ENCODE measurements at regions not wholly inside any gene's neighbourhood (a gene's known extent, or its start where the extent isn't known, plus 50 kb on each side); places are given as distances from the start of the nearest gene placed in this dataset.
A peak's percentile ranks its signal among the peaks of the same experiment; 100 is the strongest.

DNA sequence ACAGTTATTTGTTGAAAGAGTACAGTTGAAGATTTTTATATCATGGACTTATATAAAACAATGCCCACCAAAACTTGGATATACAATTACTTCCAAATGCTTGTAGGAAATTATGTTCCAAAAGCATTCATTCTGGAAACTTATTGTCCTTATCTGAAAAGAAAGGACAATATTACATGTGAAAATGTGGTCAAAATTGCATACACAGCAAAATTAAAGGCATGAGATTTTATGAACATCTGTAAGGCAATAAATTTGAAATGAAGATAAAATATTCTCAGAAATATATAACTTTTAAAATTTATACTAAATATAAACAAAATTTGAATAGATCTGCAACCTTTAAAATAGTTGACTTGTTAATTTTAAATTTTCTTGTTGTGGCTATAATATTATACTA, 1173.8 kb downstream of the NLGN4X start:
- no peak for DNase-seq
- no peak overlapping the region for H3K9ac ChIP-seq (ENCODE audit: extremely low read depth, low read length, poor library complexity, severe bottlenecking)
- peaks cover 13% of the 10 kb centered on the region for H3K9me3 Mint-ChIP-seq
- no peaks in the 10 kb centered on the region for H3K27me3 ChIP-seq (ENCODE audit: control insufficient read depth, insufficient read depth, low read length, poor library complexity, severe bottlenecking)
- no peak overlapping the region for H3K27ac Mint-ChIP-seq
- H3K4me1 ChIP-seq (ENCODE audit: control insufficient read depth, insufficient read depth, low read length): no peaks in the 10 kb centered on the region
- H3K4me3 Mint-ChIP-seq: no peak overlapping the region
- H3K36me3 Mint-ChIP-seq (ENCODE audit: low read depth): peaks cover 2% of the 10 kb centered on the region
- H3K4me3 ChIP-seq (ENCODE audit: low read length): no peak overlapping the region
- H3K4me1 Mint-ChIP-seq: no peaks in the 10 kb centered on the region
- H3K27ac ChIP-seq (ENCODE audit: low read depth, low read length): no peak overlapping the region
- no peaks in the 10 kb centered on the region for H3K27me3 Mint-ChIP-seq (ENCODE audit: insufficient read depth)
- no peaks in the 10 kb centered on the region for H3K36me3 ChIP-seq (ENCODE audit: control insufficient read depth, insufficient read depth, low read length)
- TF ChIP-seq, protein P1, sequence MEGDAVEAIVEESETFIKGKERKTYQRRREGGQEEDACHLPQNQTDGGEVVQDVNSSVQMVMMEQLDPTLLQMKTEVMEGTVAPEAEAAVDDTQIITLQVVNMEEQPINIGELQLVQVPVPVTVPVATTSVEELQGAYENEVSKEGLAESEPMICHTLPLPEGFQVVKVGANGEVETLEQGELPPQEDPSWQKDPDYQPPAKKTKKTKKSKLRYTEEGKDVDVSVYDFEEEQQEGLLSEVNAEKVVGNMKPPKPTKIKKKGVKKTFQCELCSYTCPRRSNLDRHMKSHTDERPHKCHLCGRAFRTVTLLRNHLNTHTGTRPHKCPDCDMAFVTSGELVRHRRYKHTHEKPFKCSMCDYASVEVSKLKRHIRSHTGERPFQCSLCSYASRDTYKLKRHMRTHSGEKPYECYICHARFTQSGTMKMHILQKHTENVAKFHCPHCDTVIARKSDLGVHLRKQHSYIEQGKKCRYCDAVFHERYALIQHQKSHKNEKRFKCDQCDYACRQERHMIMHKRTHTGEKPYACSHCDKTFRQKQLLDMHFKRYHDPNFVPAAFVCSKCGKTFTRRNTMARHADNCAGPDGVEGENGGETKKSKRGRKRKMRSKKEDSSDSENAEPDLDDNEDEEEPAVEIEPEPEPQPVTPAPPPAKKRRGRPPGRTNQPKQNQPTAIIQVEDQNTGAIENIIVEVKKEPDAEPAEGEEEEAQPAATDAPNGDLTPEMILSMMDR (conservative IDR thresholded peaks at IDR 0.05): no peak
- peaks cover 5% of the 10 kb centered on the region for H3K9me3 ChIP-seq (ENCODE audit: control insufficient read depth, low read length)

DNA sequence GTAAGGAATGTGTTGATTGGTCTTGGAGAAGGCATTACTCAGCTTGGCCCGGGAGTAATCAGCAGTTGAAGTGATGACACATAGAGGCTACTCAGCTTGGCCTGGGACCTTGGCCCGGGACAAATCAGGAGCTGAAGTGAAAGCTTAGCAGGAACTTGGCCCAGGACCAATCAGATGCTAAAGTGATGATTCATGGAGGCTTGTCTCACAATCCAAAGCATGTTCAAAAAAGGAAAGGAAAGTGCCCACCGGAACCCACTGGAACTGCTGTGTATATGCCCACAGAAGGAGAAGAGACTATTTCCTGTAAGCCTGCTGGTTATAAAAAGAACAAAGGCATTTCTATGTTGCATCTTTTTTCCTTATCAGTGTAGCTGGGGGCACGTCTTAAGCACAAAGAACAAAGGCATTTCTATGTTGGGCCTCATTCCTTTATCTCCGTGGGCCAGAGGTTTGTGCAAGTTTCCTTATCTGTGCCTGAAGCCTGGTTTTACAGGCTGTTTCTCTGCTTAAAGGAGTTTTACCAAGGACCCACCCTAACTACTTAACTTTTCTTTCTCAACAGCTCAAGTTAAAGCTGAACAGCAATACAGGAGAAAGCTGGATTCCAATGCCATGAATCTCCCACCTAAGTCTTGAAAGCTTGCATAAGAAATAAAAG, 1176.7 kb downstream of the NLGN4X start:
- TF ChIP-seq, protein P1 (conservative IDR thresholded peaks at IDR 0.05): no peak

DNA sequence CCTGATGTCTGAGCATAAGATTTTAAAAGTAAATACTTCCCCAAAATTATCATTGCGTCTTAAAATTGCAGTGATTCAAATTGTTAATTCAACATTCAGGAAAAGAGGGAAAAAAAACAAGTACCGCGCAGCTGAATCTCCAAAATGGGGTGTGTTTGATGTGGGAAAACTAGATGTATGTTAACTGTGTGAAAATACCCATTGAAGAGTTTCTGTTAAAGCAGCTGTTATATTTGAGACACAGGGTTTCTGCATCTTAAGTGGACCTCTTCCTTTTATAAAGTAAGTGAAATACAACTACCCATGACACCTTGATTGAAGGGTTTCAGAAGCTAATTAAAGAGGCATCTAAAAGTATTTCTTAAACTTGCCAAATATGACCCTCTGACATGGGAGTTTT, 1186.1 kb downstream of the NLGN4X start:
- 94% methylated on average over 3 of the region's 3 CpGs; no CpG with 5 or more reads in 1 of the 2 experiments for WGBS, 2 experiments (ENCODE audit: insufficient coverage in 1 of 2, insufficient read length in 1 of 2)

More for the DNA sequence above, 1176.7 kb downstream of the NLGN4X start:
- Mint-ChIP-seq H3K4me3 (no peak overlapping the region), H3K4me1 (no peaks in the 10 kb centered on the region), H3K9me3 (peaks cover 14% of the 10 kb centered on the region), H3K27me3 (ENCODE audit: insufficient read depth) (no peaks in the 10 kb centered on the region), H3K27ac (no peak overlapping the region), H3K36me3 (ENCODE audit: low read depth) (peaks cover 2% of the 10 kb centered on the region)
- no peak overlapping the region for H3K9ac ChIP-seq (ENCODE audit: extremely low read depth, low read length, poor library complexity, severe bottlenecking)
- peak; percentile 43 for DNase-seq
- H3K27me3 ChIP-seq (ENCODE audit: control insufficient read depth, insufficient read depth, low read length, poor library complexity, severe bottlenecking): no peaks in the 10 kb centered on the region
- no peak overlapping the region for H3K27ac ChIP-seq (ENCODE audit: low read depth, low read length)
- peaks cover 5% of the 10 kb centered on the region for H3K9me3 ChIP-seq (ENCODE audit: control insufficient read depth, low read length)
- WGBS, 2 experiments (ENCODE audit: insufficient coverage in 1 of 2, insufficient read length in 1 of 2): 80 to 91% methylated on average over 1 to 5 of the region's 5 CpGs
- H3K4me3 ChIP-seq (ENCODE audit: low read length): no peak overlapping the region
- no peaks in the 10 kb centered on the region for H3K4me1 ChIP-seq (ENCODE audit: control insufficient read depth, insufficient read depth, low read length)
- H3K36me3 ChIP-seq (ENCODE audit: control insufficient read depth, insufficient read depth, low read length): no peaks in the 10 kb centered on the region

More for the DNA sequence above, 1186.1 kb downstream of the NLGN4X start:
- Mint-ChIP-seq H3K36me3 (ENCODE audit: low read depth) (no peaks in the 10 kb centered on the region), H3K4me1 (peaks cover 2% of the 10 kb centered on the region), H3K27ac (no peak overlapping the region), H3K4me3 (no peak overlapping the region), H3K27me3 (ENCODE audit: insufficient read depth) (no peaks in the 10 kb centered on the region), H3K9me3 (peaks cover 23% of the 10 kb centered on the region)
- no peaks in the 10 kb centered on the region for H3K9me3 ChIP-seq (ENCODE audit: control insufficient read depth, low read length)
- H3K27ac ChIP-seq (ENCODE audit: low read depth, low read length): no peak overlapping the region
- H3K4me1 ChIP-seq (ENCODE audit: control insufficient read depth, insufficient read depth, low read length): no peaks in the 10 kb centered on the region
- H3K9ac ChIP-seq (ENCODE audit: extremely low read depth, low read length, poor library complexity, severe bottlenecking): no peak overlapping the region
- H3K4me3 ChIP-seq (ENCODE audit: low read length): no peak overlapping the region
- H3K27me3 ChIP-seq (ENCODE audit: control insufficient read depth, insufficient read depth, low read length, poor library complexity, severe bottlenecking): no peaks in the 10 kb centered on the region
- DNase-seq: no peak
- TF ChIP-seq, protein P1 (conservative IDR thresholded peaks at IDR 0.05): no peak
- no peaks in the 10 kb centered on the region for H3K36me3 ChIP-seq (ENCODE audit: control insufficient read depth, insufficient read depth, low read length)
